ENCODE measurements at regions not wholly inside any gene's neighbourhood (a gene's known extent, or its start where the extent isn't known, plus 50 kb on each side); places are given as distances from the start of the nearest gene placed in this dataset.

DNA sequence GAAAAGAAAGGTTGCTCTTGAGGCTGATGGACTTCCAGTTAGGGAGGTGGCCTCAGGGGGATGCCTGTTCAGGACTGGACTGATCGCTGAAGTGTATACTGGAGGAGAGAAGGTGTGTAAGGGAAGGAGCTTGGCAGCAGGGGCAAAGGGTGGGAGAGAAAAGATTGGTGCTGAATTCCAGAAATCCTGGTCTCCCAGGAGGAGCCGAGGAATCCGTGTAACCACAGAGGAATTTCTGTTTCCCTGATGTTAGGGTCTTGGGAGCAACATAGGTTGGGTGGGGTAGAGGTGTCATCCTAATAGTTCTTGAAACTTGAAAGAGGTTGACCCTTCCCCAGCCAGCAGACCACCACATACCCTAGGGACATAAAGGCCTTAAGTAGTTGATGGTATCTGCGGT lies 88.9 kb upstream of the PTPN3 start:
- H3K27ac Mint-ChIP-seq, result no peak overlapping the region
- ChIA-PET CTCF (interaction anchor here (0.8 kb wide), 1 partner anchor 12 kb away, joined by 3 read pairs; no protein-coding TSS in a partner anchor), POLR2A (no interaction called here)
- no peak overlapping the region for H3K4me3 Mint-ChIP-seq
- TF ChIP-seq, protein P1, sequence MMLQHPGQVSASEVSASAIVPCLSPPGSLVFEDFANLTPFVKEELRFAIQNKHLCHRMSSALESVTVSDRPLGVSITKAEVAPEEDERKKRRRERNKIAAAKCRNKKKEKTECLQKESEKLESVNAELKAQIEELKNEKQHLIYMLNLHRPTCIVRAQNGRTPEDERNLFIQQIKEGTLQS (CRISPR knock-in tag; conservative IDR thresholded peaks at IDR 0.05), result no peak
- TF ChIP-seq ZNF317 (CRISPR knock-in tag; IDR thresholded peaks at IDR 0.05; ENCODE audit: borderline replicate concordance, low read depth), result no peak
- no peak for TF ChIP-seq ERG (CRISPR knock-in tag; IDR thresholded peaks at IDR 0.05)
- TF ChIP-seq TEAD1 (CRISPR knock-in tag; IDR thresholded peaks at IDR 0.05), result no peak
- TF ChIP-seq, protein P2, sequence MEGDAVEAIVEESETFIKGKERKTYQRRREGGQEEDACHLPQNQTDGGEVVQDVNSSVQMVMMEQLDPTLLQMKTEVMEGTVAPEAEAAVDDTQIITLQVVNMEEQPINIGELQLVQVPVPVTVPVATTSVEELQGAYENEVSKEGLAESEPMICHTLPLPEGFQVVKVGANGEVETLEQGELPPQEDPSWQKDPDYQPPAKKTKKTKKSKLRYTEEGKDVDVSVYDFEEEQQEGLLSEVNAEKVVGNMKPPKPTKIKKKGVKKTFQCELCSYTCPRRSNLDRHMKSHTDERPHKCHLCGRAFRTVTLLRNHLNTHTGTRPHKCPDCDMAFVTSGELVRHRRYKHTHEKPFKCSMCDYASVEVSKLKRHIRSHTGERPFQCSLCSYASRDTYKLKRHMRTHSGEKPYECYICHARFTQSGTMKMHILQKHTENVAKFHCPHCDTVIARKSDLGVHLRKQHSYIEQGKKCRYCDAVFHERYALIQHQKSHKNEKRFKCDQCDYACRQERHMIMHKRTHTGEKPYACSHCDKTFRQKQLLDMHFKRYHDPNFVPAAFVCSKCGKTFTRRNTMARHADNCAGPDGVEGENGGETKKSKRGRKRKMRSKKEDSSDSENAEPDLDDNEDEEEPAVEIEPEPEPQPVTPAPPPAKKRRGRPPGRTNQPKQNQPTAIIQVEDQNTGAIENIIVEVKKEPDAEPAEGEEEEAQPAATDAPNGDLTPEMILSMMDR (IDR thresholded peaks at IDR 0.05), result no peak
- TF ChIP-seq ELF4 (CRISPR knock-in tag; IDR thresholded peaks at IDR 0.05; ENCODE audit: low read depth), result no peak
- TF ChIP-seq TEAD4 (CRISPR knock-in tag; IDR thresholded peaks at IDR 0.05), result no peak
- TF ChIP-seq TP53 (CRISPR knock-in tag; IDR thresholded peaks at IDR 0.05), result no peak
- TF ChIP-seq RELA (CRISPR knock-in tag; IDR thresholded peaks at IDR 0.05; ENCODE audit: borderline replicate concordance), result no peak
- TF ChIP-seq ZBTB21 (CRISPR knock-in tag; IDR thresholded peaks at IDR 0.05; ENCODE audit: borderline replicate concordance), result no peak
- TF ChIP-seq ZMAT4 (CRISPR knock-in tag; IDR thresholded peaks at IDR 0.05), result no peak
- 0 out of 2 replicates have a peak, but pooled peaks cover 2% of the 10 kb centered on the region for H3K27me3 Mint-ChIP-seq (ENCODE audit: low read depth)
- no peaks in the 10 kb centered on the region for H3K4me1 Mint-ChIP-seq
- no peak for DNase-seq (ENCODE audit: low spot score)
- H3K36me3 Mint-ChIP-seq, result no peaks in the 10 kb centered on the region
- ATAC-seq, result no peak
- peaks cover 22% of the 10 kb centered on the region for H3K9me3 Mint-ChIP-seq

GRCh38 chr9:109588415-109588814 lies 90.3 kb upstream of the PTPN3 start:
- no peak for ATAC-seq
- Mint-ChIP-seq H3K27ac (no peak overlapping the region), H3K9me3 (peaks cover 20% of the 10 kb centered on the region), H3K4me1 (no peaks in the 10 kb centered on the region), H3K27me3 (ENCODE audit: low read depth) (0 out of 2 replicates have a peak, but pooled peaks cover 2% of the 10 kb centered on the region), H3K4me3 (no peak overlapping the region), H3K36me3 (no peaks in the 10 kb centered on the region)
- POLR2A ChIA-PET, result no interaction called here
- CTCF ChIA-PET, result no interaction called here
- DNase-seq (ENCODE audit: low spot score), result no peak
- TF ChIP-seq ZNF232 (CRISPR knock-in tag; IDR thresholded peaks at IDR 0.05) (no peak), RELA (CRISPR knock-in tag; IDR thresholded peaks at IDR 0.05; ENCODE audit: borderline replicate concordance) (no peak), ZNF219 (CRISPR knock-in tag; IDR thresholded peaks at IDR 0.05; ENCODE audit: borderline replicate concordance) (no peak), OVOL2 (CRISPR knock-in tag; IDR thresholded peaks at IDR 0.05; ENCODE audit: borderline replicate concordance) (no peak)
- TF ChIP-seq, protein P3, sequence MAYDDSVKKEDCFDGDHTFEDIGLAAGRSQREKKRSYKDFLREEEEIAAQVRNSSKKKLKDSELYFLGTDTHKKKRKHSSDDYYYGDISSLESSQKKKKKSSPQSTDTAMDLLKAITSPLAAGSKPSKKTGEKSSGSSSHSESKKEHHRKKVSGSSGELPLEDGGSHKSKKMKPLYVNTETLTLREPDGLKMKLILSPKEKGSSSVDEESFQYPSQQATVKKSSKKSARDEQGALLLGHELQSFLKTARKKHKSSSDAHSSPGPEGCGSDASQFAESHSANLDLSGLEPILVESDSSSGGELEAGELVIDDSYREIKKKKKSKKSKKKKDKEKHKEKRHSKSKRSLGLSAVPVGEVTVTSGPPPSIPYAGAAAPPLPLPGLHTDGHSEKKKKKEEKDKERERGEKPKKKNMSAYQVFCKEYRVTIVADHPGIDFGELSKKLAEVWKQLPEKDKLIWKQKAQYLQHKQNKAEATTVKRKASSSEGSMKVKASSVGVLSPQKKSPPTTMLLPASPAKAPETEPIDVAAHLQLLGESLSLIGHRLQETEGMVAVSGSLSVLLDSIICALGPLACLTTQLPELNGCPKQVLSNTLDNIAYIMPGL (CRISPR knock-in tag; IDR thresholded peaks at IDR 0.05), result no peak
- TF ChIP-seq, protein P4, sequence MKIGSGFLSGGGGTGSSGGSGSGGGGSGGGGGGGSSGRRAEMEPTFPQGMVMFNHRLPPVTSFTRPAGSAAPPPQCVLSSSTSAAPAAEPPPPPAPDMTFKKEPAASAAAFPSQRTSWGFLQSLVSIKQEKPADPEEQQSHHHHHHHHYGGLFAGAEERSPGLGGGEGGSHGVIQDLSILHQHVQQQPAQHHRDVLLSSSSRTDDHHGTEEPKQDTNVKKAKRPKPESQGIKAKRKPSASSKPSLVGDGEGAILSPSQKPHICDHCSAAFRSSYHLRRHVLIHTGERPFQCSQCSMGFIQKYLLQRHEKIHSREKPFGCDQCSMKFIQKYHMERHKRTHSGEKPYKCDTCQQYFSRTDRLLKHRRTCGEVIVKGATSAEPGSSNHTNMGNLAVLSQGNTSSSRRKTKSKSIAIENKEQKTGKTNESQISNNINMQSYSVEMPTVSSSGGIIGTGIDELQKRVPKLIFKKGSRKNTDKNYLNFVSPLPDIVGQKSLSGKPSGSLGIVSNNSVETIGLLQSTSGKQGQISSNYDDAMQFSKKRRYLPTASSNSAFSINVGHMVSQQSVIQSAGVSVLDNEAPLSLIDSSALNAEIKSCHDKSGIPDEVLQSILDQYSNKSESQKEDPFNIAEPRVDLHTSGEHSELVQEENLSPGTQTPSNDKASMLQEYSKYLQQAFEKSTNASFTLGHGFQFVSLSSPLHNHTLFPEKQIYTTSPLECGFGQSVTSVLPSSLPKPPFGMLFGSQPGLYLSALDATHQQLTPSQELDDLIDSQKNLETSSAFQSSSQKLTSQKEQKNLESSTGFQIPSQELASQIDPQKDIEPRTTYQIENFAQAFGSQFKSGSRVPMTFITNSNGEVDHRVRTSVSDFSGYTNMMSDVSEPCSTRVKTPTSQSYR (CRISPR knock-in tag; IDR thresholded peaks at IDR 0.05), result no peak
- TF ChIP-seq, protein P5, sequence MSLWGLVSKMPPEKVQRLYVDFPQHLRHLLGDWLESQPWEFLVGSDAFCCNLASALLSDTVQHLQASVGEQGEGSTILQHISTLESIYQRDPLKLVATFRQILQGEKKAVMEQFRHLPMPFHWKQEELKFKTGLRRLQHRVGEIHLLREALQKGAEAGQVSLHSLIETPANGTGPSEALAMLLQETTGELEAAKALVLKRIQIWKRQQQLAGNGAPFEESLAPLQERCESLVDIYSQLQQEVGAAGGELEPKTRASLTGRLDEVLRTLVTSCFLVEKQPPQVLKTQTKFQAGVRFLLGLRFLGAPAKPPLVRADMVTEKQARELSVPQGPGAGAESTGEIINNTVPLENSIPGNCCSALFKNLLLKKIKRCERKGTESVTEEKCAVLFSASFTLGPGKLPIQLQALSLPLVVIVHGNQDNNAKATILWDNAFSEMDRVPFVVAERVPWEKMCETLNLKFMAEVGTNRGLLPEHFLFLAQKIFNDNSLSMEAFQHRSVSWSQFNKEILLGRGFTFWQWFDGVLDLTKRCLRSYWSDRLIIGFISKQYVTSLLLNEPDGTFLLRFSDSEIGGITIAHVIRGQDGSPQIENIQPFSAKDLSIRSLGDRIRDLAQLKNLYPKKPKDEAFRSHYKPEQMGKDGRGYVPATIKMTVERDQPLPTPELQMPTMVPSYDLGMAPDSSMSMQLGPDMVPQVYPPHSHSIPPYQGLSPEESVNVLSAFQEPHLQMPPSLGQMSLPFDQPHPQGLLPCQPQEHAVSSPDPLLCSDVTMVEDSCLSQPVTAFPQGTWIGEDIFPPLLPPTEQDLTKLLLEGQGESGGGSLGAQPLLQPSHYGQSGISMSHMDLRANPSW (CRISPR knock-in tag; conservative IDR thresholded peaks at IDR 0.05; ENCODE audit: low read depth), result no peak
- TF ChIP-seq, protein P6, sequence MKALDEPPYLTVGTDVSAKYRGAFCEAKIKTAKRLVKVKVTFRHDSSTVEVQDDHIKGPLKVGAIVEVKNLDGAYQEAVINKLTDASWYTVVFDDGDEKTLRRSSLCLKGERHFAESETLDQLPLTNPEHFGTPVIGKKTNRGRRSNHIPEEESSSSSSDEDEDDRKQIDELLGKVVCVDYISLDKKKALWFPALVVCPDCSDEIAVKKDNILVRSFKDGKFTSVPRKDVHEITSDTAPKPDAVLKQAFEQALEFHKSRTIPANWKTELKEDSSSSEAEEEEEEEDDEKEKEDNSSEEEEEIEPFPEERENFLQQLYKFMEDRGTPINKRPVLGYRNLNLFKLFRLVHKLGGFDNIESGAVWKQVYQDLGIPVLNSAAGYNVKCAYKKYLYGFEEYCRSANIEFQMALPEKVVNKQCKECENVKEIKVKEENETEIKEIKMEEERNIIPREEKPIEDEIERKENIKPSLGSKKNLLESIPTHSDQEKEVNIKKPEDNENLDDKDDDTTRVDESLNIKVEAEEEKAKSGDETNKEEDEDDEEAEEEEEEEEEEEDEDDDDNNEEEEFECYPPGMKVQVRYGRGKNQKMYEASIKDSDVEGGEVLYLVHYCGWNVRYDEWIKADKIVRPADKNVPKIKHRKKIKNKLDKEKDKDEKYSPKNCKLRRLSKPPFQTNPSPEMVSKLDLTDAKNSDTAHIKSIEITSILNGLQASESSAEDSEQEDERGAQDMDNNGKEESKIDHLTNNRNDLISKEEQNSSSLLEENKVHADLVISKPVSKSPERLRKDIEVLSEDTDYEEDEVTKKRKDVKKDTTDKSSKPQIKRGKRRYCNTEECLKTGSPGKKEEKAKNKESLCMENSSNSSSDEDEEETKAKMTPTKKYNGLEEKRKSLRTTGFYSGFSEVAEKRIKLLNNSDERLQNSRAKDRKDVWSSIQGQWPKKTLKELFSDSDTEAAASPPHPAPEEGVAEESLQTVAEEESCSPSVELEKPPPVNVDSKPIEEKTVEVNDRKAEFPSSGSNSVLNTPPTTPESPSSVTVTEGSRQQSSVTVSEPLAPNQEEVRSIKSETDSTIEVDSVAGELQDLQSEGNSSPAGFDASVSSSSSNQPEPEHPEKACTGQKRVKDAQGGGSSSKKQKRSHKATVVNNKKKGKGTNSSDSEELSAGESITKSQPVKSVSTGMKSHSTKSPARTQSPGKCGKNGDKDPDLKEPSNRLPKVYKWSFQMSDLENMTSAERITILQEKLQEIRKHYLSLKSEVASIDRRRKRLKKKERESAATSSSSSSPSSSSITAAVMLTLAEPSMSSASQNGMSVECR (CRISPR knock-in tag; IDR thresholded peaks at IDR 0.05; ENCODE audit: borderline replicate concordance), result no peak
